Fibroblast of the aortic adventitia (primary cell): ENCODE measurements at regions not wholly inside any gene's neighbourhood (a gene's known extent, or its start where the extent isn't known, plus 50 kb on each side); places are given as distances from the start of the nearest gene placed in this dataset.
A peak's percentile ranks its signal among the peaks of the same experiment; 100 is the strongest.

Experiments used
- DNase-seq: peaks from one replicate; pipeline ENCODE4 v3.0.0-alpha.2; 2010; ENCODE audit warnings: low read depth
- H3K4me3 ChIP-seq: 2 replicates; pipeline ENCODE4 v1.5.1; 2011; ENCODE audit warnings: low read depth, mild to moderate bottlenecking, control low read depth, low read length, moderate library complexity
- CTCF ChIP-seq: IDR thresholded peaks from 2 replicates; pipeline ENCODE4 v1.5.1; 2011; ENCODE audit warnings: mild to moderate bottlenecking, low read length, control low read depth, inconsistent platforms; ENCODE audit not compliant: insufficient read depth

GRCh38 chr7:25894902-25895791 is 256.9 kb upstream of the NFE2L3 start:
- DNase-seq = peak; percentile 22
- no peak overlapping the region for H3K4me3 ChIP-seq

GRCh38 chr7:25895792-25896171 is 256.2 kb upstream of the NFE2L3 start:
- no peak for DNase-seq
- no peak overlapping the region for H3K4me3 ChIP-seq
- TF ChIP-seq CTCF = no peak

More at GRCh38 chr7:25894902-25895791, 256.9 kb upstream of the NFE2L3 start:
- peak; percentile 72 for TF ChIP-seq CTCF

- no peak for DNase-seq
- no peak for TF ChIP-seq CTCF
- no peak overlapping the region for H3K4me3 ChIP-seq
Observed at GRCh38 chr7:25897261-25897782, 254.7 kb upstream of the NFE2L3 start.

GRCh38 chr7:25900245-25900644 is 251.8 kb upstream of the NFE2L3 start:
- no peak for DNase-seq
- no peak overlapping the region for H3K4me3 ChIP-seq
- TF ChIP-seq CTCF = no peak

- no peak for TF ChIP-seq CTCF
Observed at GRCh38 chr7:25900877-25901276, 251.1 kb upstream of the NFE2L3 start.

GRCh38 chr7:25901658-25902057 is 250.3 kb upstream of the NFE2L3 start:
- DNase-seq = no peak
- no peak for TF ChIP-seq CTCF
- no peak overlapping the region for H3K4me3 ChIP-seq

More at GRCh38 chr7:25900877-25901276, 251.1 kb upstream of the NFE2L3 start:
- DNase-seq = no peak
- H3K4me3 ChIP-seq = no peak overlapping the region

GRCh38 chr7:25906003-25906402 is 246.0 kb upstream of the NFE2L3 start:
- no peak for TF ChIP-seq CTCF
- DNase-seq = no peak
- no peak overlapping the region for H3K4me3 ChIP-seq
